Choroid plexus epithelial cell (primary cell): ENCODE measurements at regions not wholly inside any gene's neighbourhood (a gene's known extent, or its start where the extent isn't known, plus 50 kb on each side); places are given as distances from the start of the nearest gene placed in this dataset.

ENCODE experiments used
- DNase-seq: peaks from one replicate; pipeline ENCODE4 v3.0.0-alpha.2; 2010; ENCODE audit warnings: low read depth
- H3K4me3 ChIP-seq: 2 replicates; pipeline ENCODE4 v1.5.1; 2011; ENCODE audit warnings: low read depth, mild to moderate bottlenecking, control low read depth, low read length, moderate library complexity
- CTCF ChIP-seq: conservative IDR thresholded peaks from 2 replicates; pipeline ENCODE4 v1.5.1; 2011; ENCODE audit warnings: low read depth, mild to moderate bottlenecking, control low read depth, inconsistent platforms, low read length, moderate library complexity

- H3K4me3 ChIP-seq, result no peak overlapping the region
- no peak for TF ChIP-seq CTCF
- no peak for DNase-seq
Observed at GRCh38 chr10:78927257-78927995, 141.3 kb upstream of the ZMIZ1 start.

- TF ChIP-seq CTCF, result no peak
- no peak overlapping the region for H3K4me3 ChIP-seq
- no peak for DNase-seq
Observed at GRCh38 chr10:78928330-78928729, 140.4 kb upstream of the ZMIZ1 start.

GRCh38 chr10:78929541-78929940 lies 139.2 kb upstream of the ZMIZ1 start:
- no peak for DNase-seq
- TF ChIP-seq CTCF, result no peak
- H3K4me3 ChIP-seq, result no peak overlapping the region

GRCh38 chr10:78931321-78932053 lies 137.3 kb upstream of the ZMIZ1 start:
- no peak overlapping the region for H3K4me3 ChIP-seq
- DNase-seq, result peak; percentile 97
- no peak for TF ChIP-seq CTCF

- no peak for TF ChIP-seq CTCF
- H3K4me3 ChIP-seq, result no peak overlapping the region
- DNase-seq, result no peak
Observed at GRCh38 chr10:78932054-78932386, 136.7 kb upstream of the ZMIZ1 start.

GRCh38 chr10:78932861-78933260 lies 135.9 kb upstream of the ZMIZ1 start:
- no peak overlapping the region for H3K4me3 ChIP-seq
- TF ChIP-seq CTCF, result no peak
- DNase-seq, result no peak
